KMS-11 (cell line): ENCODE measurements at regions not wholly inside any gene's neighbourhood (a gene's known extent, or its start where the extent isn't known, plus 50 kb on each side); places are given as distances from the start of the nearest gene placed in this dataset.

Experiments used
- H2AFZ ChIP-seq: fragments of 200-600 bp; sonication (generic); 2 replicates; pipeline ENCODE4 v1.6.1; 2016; ENCODE audit warnings: antibody characterized with exemption, mixed run types, low read depth
- H3K27ac ChIP-seq: fragments of 200-600 bp; sonication (generic); 2 replicates; pipeline ENCODE4 v1.6.1; 2016; ENCODE audit warnings: mild to moderate bottlenecking, mixed run types
- H3K27me3 ChIP-seq: fragments of 200-600 bp; sonication (generic); 2 replicates; pipeline ENCODE4 v1.6.1; 2017; ENCODE audit warnings: mild to moderate bottlenecking, low read depth, mixed run types, moderate library complexity; ENCODE audit not compliant: insufficient read depth
- H3K36me3 ChIP-seq: fragments of 200-600 bp; sonication (generic); 2 replicates; pipeline ENCODE4 v1.6.1; 2017; ENCODE audit warnings: mild to moderate bottlenecking, mixed run types; ENCODE audit not compliant: insufficient read depth
- H3K4me1 ChIP-seq: fragments of 200-600 bp; sonication (generic); 2 replicates; pipeline ENCODE4 v1.6.1; 2016; ENCODE audit warnings: mild to moderate bottlenecking, low read depth, mixed run types; ENCODE audit not compliant: poor library complexity, severe bottlenecking
- H3K4me2 ChIP-seq: fragments of 200-600 bp; sonication (generic); 2 replicates; pipeline ENCODE4 v1.7.0; 2016; ENCODE audit warnings: mild to moderate bottlenecking, mixed run types
- H3K4me3 ChIP-seq: fragments of 200-600 bp; sonication (generic); IDR thresholded peaks from 2 replicates; pipeline ENCODE4 v1.6.1; 2017; ENCODE audit warnings: low read depth, low read length, mixed read lengths; ENCODE audit not compliant: insufficient read depth
- H3K79me2 ChIP-seq: fragments of 200-600 bp; sonication (generic); 2 replicates; pipeline ENCODE4 v1.6.1; 2016; ENCODE audit warnings: low read depth, mixed run types; ENCODE audit not compliant: insufficient read depth
- H3K9ac ChIP-seq: fragments of 200-600 bp; sonication (generic); 2 replicates; pipeline ENCODE4 v1.6.1; 2016; ENCODE audit warnings: mild to moderate bottlenecking, mixed run types
- H4K20me1 ChIP-seq: fragments of 200-600 bp; sonication (generic); 2 replicates; pipeline ENCODE4 v1.6.1; 2016; ENCODE audit warnings: mild to moderate bottlenecking, mixed run types; ENCODE audit not compliant: insufficient read depth
- TF ChIP-seq, protein P1 (sequence below): fragments of 200-600 bp; sonication (generic); conservative IDR thresholded peaks from 2 replicates; pipeline ENCODE4 v1.6.1; 2017; ENCODE audit warnings: low read depth, mild to moderate bottlenecking, antibody characterized with exemption, low read length, moderate library complexity, mixed read lengths

DNA sequence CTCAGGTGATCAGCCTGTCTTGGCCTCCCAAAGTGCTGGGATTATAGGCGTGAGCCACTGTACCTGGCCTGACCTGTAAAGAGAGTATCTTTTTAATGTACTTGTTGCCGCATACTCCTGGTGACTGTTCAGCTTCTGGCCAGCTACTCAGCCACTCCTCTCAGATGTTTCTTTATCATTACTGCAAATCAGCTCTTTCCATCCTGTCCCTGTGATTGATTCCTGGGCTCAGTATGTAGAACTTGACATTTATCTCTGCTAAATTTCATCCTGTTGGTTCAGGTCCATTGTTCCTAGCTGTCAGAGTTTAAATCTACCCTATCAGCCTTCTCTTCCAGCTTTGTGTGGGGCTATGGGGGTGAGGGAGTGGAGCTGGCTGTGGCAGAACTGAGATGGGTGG lies 211.5 kb upstream of the ASIC2 start:
- Histone ChIP-seq H3K36me3 (no peaks in the 10 kb centered on the region), H3K79me2 (no peaks in the 10 kb centered on the region), H3K27ac (no peak overlapping the region), H3K4me3 (no peak overlapping the region), H3K4me1 (no peaks in the 10 kb centered on the region), H4K20me1 (no peaks in the 10 kb centered on the region), H3K4me2 (no peak overlapping the region), H2AFZ (no peak overlapping the region), H3K27me3 (no peaks in the 10 kb centered on the region), H3K9ac (no peak overlapping the region)
- TF ChIP-seq, protein P1, sequence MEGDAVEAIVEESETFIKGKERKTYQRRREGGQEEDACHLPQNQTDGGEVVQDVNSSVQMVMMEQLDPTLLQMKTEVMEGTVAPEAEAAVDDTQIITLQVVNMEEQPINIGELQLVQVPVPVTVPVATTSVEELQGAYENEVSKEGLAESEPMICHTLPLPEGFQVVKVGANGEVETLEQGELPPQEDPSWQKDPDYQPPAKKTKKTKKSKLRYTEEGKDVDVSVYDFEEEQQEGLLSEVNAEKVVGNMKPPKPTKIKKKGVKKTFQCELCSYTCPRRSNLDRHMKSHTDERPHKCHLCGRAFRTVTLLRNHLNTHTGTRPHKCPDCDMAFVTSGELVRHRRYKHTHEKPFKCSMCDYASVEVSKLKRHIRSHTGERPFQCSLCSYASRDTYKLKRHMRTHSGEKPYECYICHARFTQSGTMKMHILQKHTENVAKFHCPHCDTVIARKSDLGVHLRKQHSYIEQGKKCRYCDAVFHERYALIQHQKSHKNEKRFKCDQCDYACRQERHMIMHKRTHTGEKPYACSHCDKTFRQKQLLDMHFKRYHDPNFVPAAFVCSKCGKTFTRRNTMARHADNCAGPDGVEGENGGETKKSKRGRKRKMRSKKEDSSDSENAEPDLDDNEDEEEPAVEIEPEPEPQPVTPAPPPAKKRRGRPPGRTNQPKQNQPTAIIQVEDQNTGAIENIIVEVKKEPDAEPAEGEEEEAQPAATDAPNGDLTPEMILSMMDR: no peak

DNA sequence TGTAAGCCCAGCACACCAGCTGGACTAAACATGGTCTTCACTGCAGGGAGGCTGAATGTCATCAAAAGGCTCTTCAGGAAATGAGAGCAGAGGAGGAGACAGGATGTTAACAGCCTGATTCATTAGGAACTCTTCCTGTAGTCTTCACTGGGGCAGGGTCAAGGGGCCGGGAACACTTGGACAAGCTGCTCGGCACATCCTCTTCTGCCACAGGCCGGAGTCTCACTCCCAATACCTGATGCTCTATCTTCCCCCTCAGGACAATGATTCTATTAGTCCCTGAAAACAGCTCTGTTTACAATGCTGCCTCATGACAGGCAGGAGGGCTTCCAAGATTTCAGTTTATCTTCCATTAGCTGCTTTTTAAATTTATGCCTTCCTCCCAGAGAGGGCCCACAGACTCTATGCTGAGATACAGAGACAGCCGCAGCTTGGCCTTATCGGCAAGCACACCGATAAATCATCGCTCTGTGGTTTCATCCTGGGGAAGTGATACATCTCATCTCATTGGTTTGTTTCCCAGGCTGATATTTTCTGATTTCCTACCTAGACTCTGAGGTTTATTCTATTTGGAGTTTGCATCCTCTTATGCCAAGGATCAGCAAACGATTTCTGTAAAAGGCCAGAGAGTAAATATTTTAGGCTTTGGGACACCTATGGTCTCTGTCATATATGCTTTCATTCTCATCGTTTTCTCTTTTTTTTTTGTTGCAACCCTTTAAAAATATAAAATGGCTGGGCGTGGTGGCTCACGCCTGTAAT lies 214.0 kb upstream of the ASIC2 start:
- Histone ChIP-seq H2AFZ (no peak overlapping the region), H3K79me2 (no peaks in the 10 kb centered on the region), H3K9ac (no peak overlapping the region), H3K27me3 (no peaks in the 10 kb centered on the region), H3K27ac (no peak overlapping the region), H3K4me3 (no peak overlapping the region), H4K20me1 (no peaks in the 10 kb centered on the region), H3K4me2 (no peak overlapping the region), H3K36me3 (no peaks in the 10 kb centered on the region), H3K4me1 (no peaks in the 10 kb centered on the region)
- TF ChIP-seq, protein P1: no peak

DNA sequence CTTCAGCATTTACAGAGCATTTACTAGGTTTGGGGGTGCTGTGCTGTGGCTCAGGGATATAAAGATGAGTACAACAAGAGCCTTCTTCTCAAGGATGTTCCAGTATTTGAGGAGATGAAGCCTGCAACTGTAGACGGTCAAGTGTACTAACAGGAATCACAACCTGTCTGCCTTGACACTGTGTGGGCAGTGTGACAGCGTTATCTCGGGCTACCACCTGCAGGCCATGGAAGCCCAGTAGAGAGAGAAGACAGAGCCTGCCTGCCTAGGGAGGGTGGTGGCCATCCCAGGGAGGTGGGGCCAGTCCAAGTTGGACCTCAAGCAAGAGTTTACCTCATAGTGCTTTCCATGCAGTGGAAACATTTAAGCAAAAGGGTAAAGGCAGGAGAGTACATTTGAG lies 215.1 kb upstream of the ASIC2 start:
- Histone ChIP-seq H3K27ac (no peak overlapping the region), H4K20me1 (no peaks in the 10 kb centered on the region), H3K4me1 (no peaks in the 10 kb centered on the region), H3K4me2 (no peak overlapping the region), H3K36me3 (no peaks in the 10 kb centered on the region), H2AFZ (no peak overlapping the region), H3K4me3 (no peak overlapping the region), H3K79me2 (no peaks in the 10 kb centered on the region), H3K9ac (no peak overlapping the region), H3K27me3 (no peaks in the 10 kb centered on the region)
- TF ChIP-seq, protein P1: no peak

DNA sequence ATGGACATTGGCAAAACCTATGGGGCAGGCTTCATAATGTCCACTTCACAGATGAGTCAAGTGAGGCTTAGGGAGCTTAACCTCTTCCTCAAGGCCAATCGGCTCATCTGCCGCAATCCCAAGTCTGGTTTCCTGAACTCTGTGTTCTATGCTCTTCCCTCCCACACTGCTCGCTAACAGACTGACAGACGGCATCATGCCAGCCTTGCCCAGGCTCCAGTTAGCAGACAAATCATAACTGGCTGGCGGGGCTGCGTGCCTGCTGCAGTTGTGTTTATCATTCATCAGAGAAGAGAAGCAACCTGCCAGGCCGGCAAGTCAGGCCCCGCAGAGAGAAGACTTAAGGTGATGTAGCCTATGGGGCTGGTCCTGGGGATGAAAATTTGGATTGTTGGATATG lies 216.2 kb upstream of the ASIC2 start:
- TF ChIP-seq, protein P1: no peak
- Histone ChIP-seq H3K4me1 (no peaks in the 10 kb centered on the region), H3K27ac (no peak overlapping the region), H2AFZ (no peak overlapping the region), H4K20me1 (no peaks in the 10 kb centered on the region), H3K27me3 (no peaks in the 10 kb centered on the region), H3K4me2 (no peak overlapping the region), H3K36me3 (no peaks in the 10 kb centered on the region), H3K79me2 (no peaks in the 10 kb centered on the region), H3K4me3 (no peak overlapping the region), H3K9ac (no peak overlapping the region)
